Right lobe of liver (tissue), 4 donors: ENCODE measurements at regions not wholly inside any gene's neighbourhood (a gene's known extent, or its start where the extent isn't known, plus 50 kb on each side); places are given as distances from the start of the nearest gene placed in this dataset.

Experiments used
- POLR2A ChIP-seq: fragments of 450-650 bp; IDR thresholded peaks from one replicate; pipeline ENCODE4 v1.6.1; 2017; ENCODE audit warnings: antibody characterized with exemption, mild to moderate bottlenecking
- TF ChIP-seq, protein P1 (sequence below), 4 donors: fragments of 200-600 bp in 3 of 4; fragments of 450-650 bp in 1 of 4; IDR thresholded peaks; one replicate each; pipeline versions ENCODE4 v1.5.1 to v1.8.0; 2016 to 2022; ENCODE audit warnings: antibody characterized with exemption in 4 of 4, mild to moderate bottlenecking in 2 of 4
- donor health status: DM: no; HTN: no; CAD: no.
- donor health status: DM: no; HTN: no; CAD: no.
- donor health status: DM: no; HTN: yes; CAD: no.

DNA sequence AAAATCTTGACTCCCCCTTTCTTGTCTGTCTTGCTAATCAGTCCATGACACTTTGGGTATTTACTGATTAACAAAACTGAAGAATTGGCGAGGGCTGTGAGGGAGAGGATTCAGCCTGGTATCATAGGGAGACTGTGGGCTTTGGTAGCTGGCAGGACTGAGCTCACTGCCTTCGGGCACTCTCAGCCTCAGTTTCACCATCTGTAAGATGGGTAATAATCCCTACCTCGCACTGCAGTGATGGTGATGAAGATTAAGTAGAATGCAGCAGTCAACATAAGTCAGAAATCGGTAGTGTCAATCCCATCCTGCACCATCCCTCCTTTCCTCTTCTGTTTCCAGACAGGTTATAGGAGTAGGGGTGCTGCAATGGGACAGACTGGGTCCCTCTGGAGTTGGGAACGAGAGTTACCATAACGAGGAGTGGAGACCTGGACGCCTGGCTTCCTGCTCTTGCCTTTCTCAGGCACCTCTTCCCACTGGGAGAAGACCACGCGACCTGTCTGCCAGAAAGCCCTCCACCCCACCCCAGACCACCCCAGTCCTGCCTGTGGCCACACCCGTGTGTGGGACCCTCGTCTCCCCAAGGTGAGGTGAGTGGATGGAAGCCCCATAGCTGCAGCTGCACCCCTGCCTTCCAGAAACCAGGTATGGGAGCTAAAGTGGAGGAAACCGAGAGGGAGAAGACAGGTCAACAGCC lies 99.1 kb downstream of the SNX5 start:
- TF ChIP-seq, protein P1, sequence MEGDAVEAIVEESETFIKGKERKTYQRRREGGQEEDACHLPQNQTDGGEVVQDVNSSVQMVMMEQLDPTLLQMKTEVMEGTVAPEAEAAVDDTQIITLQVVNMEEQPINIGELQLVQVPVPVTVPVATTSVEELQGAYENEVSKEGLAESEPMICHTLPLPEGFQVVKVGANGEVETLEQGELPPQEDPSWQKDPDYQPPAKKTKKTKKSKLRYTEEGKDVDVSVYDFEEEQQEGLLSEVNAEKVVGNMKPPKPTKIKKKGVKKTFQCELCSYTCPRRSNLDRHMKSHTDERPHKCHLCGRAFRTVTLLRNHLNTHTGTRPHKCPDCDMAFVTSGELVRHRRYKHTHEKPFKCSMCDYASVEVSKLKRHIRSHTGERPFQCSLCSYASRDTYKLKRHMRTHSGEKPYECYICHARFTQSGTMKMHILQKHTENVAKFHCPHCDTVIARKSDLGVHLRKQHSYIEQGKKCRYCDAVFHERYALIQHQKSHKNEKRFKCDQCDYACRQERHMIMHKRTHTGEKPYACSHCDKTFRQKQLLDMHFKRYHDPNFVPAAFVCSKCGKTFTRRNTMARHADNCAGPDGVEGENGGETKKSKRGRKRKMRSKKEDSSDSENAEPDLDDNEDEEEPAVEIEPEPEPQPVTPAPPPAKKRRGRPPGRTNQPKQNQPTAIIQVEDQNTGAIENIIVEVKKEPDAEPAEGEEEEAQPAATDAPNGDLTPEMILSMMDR (IDR thresholded peaks at IDR 0.05): no peak
- TF ChIP-seq POLR2A: no peak
